ENCODE measurements at regions not wholly inside any gene's neighbourhood (a gene's known extent, or its start where the extent isn't known, plus 50 kb on each side); places are given as distances from the start of the nearest gene placed in this dataset.

DNA sequence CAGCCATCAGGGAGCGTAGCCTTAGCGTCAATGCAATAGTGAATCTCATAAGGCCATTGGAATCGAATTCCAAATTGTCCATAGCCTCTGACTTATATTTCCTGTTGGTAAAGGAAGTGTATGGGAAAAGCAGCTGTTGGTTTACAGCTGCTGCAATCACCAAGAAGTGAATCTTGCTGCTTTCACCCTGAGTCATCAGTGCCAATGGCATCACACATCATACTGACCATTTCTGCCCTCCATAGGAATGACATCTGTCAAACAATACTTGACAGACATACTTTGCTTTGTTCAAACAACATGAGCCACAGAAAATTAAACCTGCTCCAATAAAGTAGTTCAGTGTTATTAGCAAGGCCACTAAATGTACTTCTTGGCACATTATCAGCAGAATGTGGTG lies 111.2 kb upstream of the KLHL29 start:
- H3K27me3 ChIP-seq = no peaks in the 10 kb centered on the region
- ATAC-seq (no peak), DNase-seq (no peak)
- no peak overlapping the region for H3K4me3 ChIP-seq
- no peaks in the 10 kb centered on the region for H3K36me3 ChIP-seq
- H3K4me1 ChIP-seq = peaks cover 7 to 18% of the 10 kb centered on the region in 2 donors
- intact Hi-C loops (cut with DNase I; ENCODE audit: low total_unique reads) = loop anchor here (10.0 kb wide), 1 partner anchor 1781 kb away; no protein-coding TSS in a partner anchor
- in situ Hi-C loops (cut with MboI; ENCODE audit: low sequenced_read_pairs in 4 of 4) = no loop called here
- TF ChIP-seq, protein P1, sequence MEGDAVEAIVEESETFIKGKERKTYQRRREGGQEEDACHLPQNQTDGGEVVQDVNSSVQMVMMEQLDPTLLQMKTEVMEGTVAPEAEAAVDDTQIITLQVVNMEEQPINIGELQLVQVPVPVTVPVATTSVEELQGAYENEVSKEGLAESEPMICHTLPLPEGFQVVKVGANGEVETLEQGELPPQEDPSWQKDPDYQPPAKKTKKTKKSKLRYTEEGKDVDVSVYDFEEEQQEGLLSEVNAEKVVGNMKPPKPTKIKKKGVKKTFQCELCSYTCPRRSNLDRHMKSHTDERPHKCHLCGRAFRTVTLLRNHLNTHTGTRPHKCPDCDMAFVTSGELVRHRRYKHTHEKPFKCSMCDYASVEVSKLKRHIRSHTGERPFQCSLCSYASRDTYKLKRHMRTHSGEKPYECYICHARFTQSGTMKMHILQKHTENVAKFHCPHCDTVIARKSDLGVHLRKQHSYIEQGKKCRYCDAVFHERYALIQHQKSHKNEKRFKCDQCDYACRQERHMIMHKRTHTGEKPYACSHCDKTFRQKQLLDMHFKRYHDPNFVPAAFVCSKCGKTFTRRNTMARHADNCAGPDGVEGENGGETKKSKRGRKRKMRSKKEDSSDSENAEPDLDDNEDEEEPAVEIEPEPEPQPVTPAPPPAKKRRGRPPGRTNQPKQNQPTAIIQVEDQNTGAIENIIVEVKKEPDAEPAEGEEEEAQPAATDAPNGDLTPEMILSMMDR (IDR thresholded peaks at IDR 0.05 in 4 of 5, conservative IDR thresholded peaks at IDR 0.05 in 1 of 5) = no peak
- no peak for TF ChIP-seq POLR2A (IDR thresholded peaks at IDR 0.05)
- no peaks in the 10 kb centered on the region for H3K9me3 ChIP-seq
- H3K27ac ChIP-seq = no peak overlapping the region

DNA sequence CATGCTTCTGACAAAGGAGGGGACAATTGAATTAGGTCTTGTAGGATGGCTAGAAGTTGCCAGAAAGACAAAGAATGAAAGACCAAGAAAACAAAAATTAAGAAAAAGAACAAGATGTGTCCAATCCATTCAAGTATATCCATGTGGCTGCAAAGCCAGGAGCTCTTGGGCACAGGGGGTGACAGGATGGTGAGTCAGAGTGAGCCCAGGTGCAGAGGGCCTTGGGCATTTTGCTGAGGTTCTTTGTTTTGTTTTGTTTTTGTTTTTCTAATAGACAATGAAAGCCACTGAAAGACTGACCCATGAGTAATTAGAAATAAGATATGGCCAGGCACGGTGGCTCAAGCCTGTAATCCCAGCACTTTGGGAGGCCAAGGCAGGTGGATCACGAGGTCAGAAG lies 104.6 kb upstream of the KLHL29 start:
- H3K4me1 ChIP-seq = no peaks in the 10 kb centered on the region
- H3K9me3 ChIP-seq = no peaks in the 10 kb centered on the region
- in situ Hi-C loops (cut with MboI; ENCODE audit: low sequenced_read_pairs in 4 of 4) = no loop called here
- no peaks in the 10 kb centered on the region for H3K36me3 ChIP-seq
- intact Hi-C loops (cut with DNase I; ENCODE audit: low total_unique reads) = no loop called here
- no peak for ATAC-seq
- no peak overlapping the region for H3K4me3 ChIP-seq
- no peaks in the 10 kb centered on the region for H3K27me3 ChIP-seq
- no peak for DNase-seq
- no peak for TF ChIP-seq POLR2A (IDR thresholded peaks at IDR 0.05)
- TF ChIP-seq, protein P1 (IDR thresholded peaks at IDR 0.05 in 4 of 5, conservative IDR thresholded peaks at IDR 0.05 in 1 of 5) = no peak
- H3K27ac ChIP-seq = no peak overlapping the region

DNA sequence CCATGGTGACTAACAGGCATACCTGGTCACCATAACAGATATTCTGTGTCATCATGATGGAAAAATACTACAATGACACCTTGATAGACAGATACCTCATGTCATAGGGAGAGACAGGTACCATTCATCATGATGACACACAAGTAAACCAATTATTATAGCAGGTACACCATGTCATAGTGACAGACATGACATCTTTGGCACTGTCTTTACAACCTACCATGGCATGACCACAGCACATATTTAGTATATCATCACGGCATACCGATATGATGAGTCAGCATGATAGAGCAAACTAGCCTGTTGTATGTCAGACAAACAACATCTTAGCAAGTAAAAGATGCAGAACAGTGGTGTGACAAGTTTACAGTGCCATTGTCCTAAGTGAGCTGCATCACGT lies 101.3 kb upstream of the KLHL29 start:
- in situ Hi-C loops (cut with MboI; ENCODE audit: low sequenced_read_pairs in 4 of 4) (no loop called here), intact Hi-C loops (cut with DNase I; ENCODE audit: low total_unique reads) (no loop called here)
- H3K9me3 ChIP-seq = no peaks in the 10 kb centered on the region
- peaks cover 9 to 23% of the 10 kb centered on the region in 2 donors for H3K4me1 ChIP-seq
- no peak overlapping the region for H3K4me3 ChIP-seq
- TF ChIP-seq, protein P1 (IDR thresholded peaks at IDR 0.05 in 4 of 5, conservative IDR thresholded peaks at IDR 0.05 in 1 of 5) = no peak
- no peak for TF ChIP-seq POLR2A (IDR thresholded peaks at IDR 0.05)
- H3K27ac ChIP-seq = no peak overlapping the region
- no peaks in the 10 kb centered on the region for H3K36me3 ChIP-seq
- DNase-seq = no peak
- H3K27me3 ChIP-seq = no peaks in the 10 kb centered on the region
- no peak for ATAC-seq

DNA sequence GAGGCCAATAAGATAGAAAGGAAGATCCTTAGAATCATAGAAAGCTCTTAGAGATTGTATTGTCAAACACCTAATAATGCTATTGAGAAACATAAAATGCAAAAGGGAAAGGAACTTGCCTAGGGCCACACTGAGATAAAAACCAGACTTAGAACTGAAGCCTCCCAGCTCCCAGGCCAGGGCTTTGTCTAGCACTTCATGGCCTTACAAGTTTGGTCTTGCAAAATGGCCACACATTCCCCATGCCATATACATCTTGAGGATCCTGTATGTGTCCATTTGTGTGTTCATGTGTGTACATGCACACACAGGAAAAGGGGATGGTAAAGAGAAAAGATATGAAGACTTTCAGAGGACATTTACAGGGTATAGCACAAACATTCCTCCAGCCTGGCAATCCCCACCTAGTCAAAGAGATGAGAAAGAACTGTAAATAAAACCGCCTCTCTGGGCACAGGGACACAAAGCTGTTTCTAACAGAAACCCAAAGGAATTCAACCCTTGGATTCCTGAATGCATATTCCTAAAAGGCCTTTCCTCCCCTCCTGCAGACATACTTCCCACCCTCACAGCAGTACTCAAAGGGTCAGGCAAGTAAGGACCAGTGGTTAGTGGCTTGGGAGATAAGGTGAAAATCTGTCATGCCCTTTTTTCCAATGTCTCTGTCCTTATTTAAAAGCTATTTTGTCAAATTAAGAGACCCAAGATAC lies 99.7 kb upstream of the KLHL29 start:
- no peaks in the 10 kb centered on the region for H3K27me3 ChIP-seq
- no peak overlapping the region for H3K4me3 ChIP-seq
- intact Hi-C loops (cut with DNase I; ENCODE audit: low total_unique reads) = no loop called here
- in situ Hi-C loops (cut with MboI; ENCODE audit: low sequenced_read_pairs in 4 of 4) = no loop called here
- peaks cover 9 to 23% of the 10 kb centered on the region in 2 donors for H3K4me1 ChIP-seq
- no peaks in the 10 kb centered on the region for H3K9me3 ChIP-seq
- no peak for ATAC-seq
- H3K36me3 ChIP-seq = no peaks in the 10 kb centered on the region
- no peak overlapping the region for H3K27ac ChIP-seq
- DNase-seq = no peak
- no peak for TF ChIP-seq POLR2A (IDR thresholded peaks at IDR 0.05)
- TF ChIP-seq, protein P1 (IDR thresholded peaks at IDR 0.05 in 4 of 5, conservative IDR thresholded peaks at IDR 0.05 in 1 of 5) = no peak

Data from gastrocnemius medialis (tissue), 4 donors.